ENCODE measurements at regions not wholly inside any gene's neighbourhood (a gene's known extent, or its start where the extent isn't known, plus 50 kb on each side); places are given as distances from the start of the nearest gene placed in this dataset.
A peak's percentile ranks its signal among the peaks of the same experiment; 100 is the strongest.

GRCh38 chr14:71716041-71716772, 216.0 kb upstream of the RGS6 start:
- H3K9me3 ChIP-seq (replicated peaks; ENCODE audit: control insufficient read depth, insufficient read depth, low read length): no peaks in the 10 kb centered on the region
- FAIRE-seq (no peak), DNase-seq (ENCODE audit: low read depth, low spot score) (no peak)
- TF ChIP-seq MYC (IDR thresholded peaks at IDR 0.05; ENCODE audit: low read depth, low read length) (no peak), EZH2 (IDR thresholded peaks at IDR 0.05; ENCODE audit: borderline replicate concordance, low read depth, low read length, severe bottlenecking) (no peak), GATA2 (IDR thresholded peaks at IDR 0.05; ENCODE audit: insufficient read depth, insufficient read length, low read depth, low read length) (no peak)
- no peak overlapping the region for H3K4me2 ChIP-seq (ENCODE audit: insufficient read depth, low read length)
- no peaks in the 10 kb centered on the region for H3K9me1 ChIP-seq (replicated peaks; ENCODE audit: control insufficient read depth, extremely low read depth, insufficient read depth, low read length)
- CTCF ChIA-PET: interaction anchor here (1.1 to 3.9 kb wide), 5 partner anchors 11 to 577 kb away, joined by 3 to 14 read pairs (median 4); no protein-coding TSS in a partner anchor
- no peaks in the 10 kb centered on the region for H4K20me1 ChIP-seq (replicated peaks; ENCODE audit: control insufficient read depth, extremely low read depth, insufficient read depth, low read length)
- POLR2A ChIA-PET: no interaction called here
- H3K36me3 ChIP-seq (ENCODE audit: control insufficient read depth in 2 of 2, extremely low read depth in 1 of 2, insufficient read depth in 2 of 2, low read length in 2 of 2): no peaks in the 10 kb centered on the region
- H2AFZ ChIP-seq (ENCODE audit: low read depth, low read length): no peak overlapping the region
- no peaks in the 10 kb centered on the region for H3K79me2 ChIP-seq (ENCODE audit: control insufficient read depth, insufficient read depth, low read length)
- no peak overlapping the region for H3K4me3 ChIP-seq (replicated peaks in 1 of 3; ENCODE audit: insufficient read depth in 1 of 3, low read depth in 1 of 3, low read length in 3 of 3)
- no peak overlapping the region for H3K9ac ChIP-seq (replicated peaks; ENCODE audit: extremely low read depth, insufficient read depth, low read length)
- H3K27me3 ChIP-seq (ENCODE audit: control insufficient read depth in 2 of 2, insufficient read depth in 2 of 2, low read length in 2 of 2): no peaks in the 10 kb centered on the region
- intact Hi-C loops (cut with micrococcal nuclease): no loop called here
- H3K4me1 ChIP-seq (ENCODE audit: control insufficient read depth, extremely low read depth, insufficient read depth, low read length): no peaks in the 10 kb centered on the region
- H3K27ac ChIP-seq (ENCODE audit: insufficient read depth, low read depth, low read length): no peak overlapping the region
- dilution Hi-C loops (cut with MboI; ENCODE audit: extremely low pct_ligation_motif_present, low sequenced_read_pairs): no loop called here
- no TSS peak for BruUV-seq (replicated peaks)

- intact Hi-C loops (cut with micrococcal nuclease) (loop anchor here (1.0 to 2.0 kb wide), 4 partner anchors 32 to 582 kb away; partner anchors contain the start of gene SIPA1L1), dilution Hi-C loops (cut with MboI; ENCODE audit: extremely low pct_ligation_motif_present, low sequenced_read_pairs) (no loop called here)
- no TSS peak for BruUV-seq (replicated peaks)
- H3K9ac ChIP-seq (replicated peaks; ENCODE audit: extremely low read depth, insufficient read depth, low read length): no peak overlapping the region
- H3K9me3 ChIP-seq (replicated peaks; ENCODE audit: control insufficient read depth, insufficient read depth, low read length): no peaks in the 10 kb centered on the region
- no peak overlapping the region for H3K27ac ChIP-seq (ENCODE audit: insufficient read depth, low read depth, low read length)
- no peak overlapping the region for H2AFZ ChIP-seq (ENCODE audit: low read depth, low read length)
- no peak overlapping the region for H3K4me2 ChIP-seq (ENCODE audit: insufficient read depth, low read length)
- DNase-seq (ENCODE audit: low read depth, low spot score): peak; percentile 70
- TF ChIP-seq, protein P1, sequence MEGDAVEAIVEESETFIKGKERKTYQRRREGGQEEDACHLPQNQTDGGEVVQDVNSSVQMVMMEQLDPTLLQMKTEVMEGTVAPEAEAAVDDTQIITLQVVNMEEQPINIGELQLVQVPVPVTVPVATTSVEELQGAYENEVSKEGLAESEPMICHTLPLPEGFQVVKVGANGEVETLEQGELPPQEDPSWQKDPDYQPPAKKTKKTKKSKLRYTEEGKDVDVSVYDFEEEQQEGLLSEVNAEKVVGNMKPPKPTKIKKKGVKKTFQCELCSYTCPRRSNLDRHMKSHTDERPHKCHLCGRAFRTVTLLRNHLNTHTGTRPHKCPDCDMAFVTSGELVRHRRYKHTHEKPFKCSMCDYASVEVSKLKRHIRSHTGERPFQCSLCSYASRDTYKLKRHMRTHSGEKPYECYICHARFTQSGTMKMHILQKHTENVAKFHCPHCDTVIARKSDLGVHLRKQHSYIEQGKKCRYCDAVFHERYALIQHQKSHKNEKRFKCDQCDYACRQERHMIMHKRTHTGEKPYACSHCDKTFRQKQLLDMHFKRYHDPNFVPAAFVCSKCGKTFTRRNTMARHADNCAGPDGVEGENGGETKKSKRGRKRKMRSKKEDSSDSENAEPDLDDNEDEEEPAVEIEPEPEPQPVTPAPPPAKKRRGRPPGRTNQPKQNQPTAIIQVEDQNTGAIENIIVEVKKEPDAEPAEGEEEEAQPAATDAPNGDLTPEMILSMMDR (IDR thresholded peaks at IDR 0.05; ENCODE audit: extremely low read depth in 1 of 2, insufficient read depth in 1 of 2, low read depth in 1 of 2, low read length in 2 of 2): peak; percentile 70 to 72
- no peak for TF ChIP-seq FOS (IDR thresholded peaks at IDR 0.05; ENCODE audit: borderline replicate concordance, insufficient read depth, low read length)
- H3K4me1 ChIP-seq (ENCODE audit: control insufficient read depth, extremely low read depth, insufficient read depth, low read length): no peaks in the 10 kb centered on the region
- POLR2A ChIA-PET: no interaction called here
- peak; percentile 97 for FAIRE-seq
- CTCF ChIA-PET: interaction anchor here (0.6 to 9.4 kb wide), 23 partner anchors 8 to 701 kb away, joined by 3 to 143 read pairs (median 4); no protein-coding TSS in a partner anchor
- H3K36me3 ChIP-seq (ENCODE audit: control insufficient read depth in 2 of 2, extremely low read depth in 1 of 2, insufficient read depth in 2 of 2, low read length in 2 of 2): peaks cover 0 to 2% of the 10 kb centered on the region in 2 experiments
- H3K9me1 ChIP-seq (replicated peaks; ENCODE audit: control insufficient read depth, extremely low read depth, insufficient read depth, low read length): no peaks in the 10 kb centered on the region
- no peaks in the 10 kb centered on the region for H3K79me2 ChIP-seq (ENCODE audit: control insufficient read depth, insufficient read depth, low read length)
- H3K27me3 ChIP-seq (ENCODE audit: control insufficient read depth in 2 of 2, insufficient read depth in 2 of 2, low read length in 2 of 2): no peaks in the 10 kb centered on the region
- no peaks in the 10 kb centered on the region for H4K20me1 ChIP-seq (replicated peaks; ENCODE audit: control insufficient read depth, extremely low read depth, insufficient read depth, low read length)
- no peak overlapping the region for H3K4me3 ChIP-seq (replicated peaks in 1 of 3; ENCODE audit: insufficient read depth in 1 of 3, low read depth in 1 of 3, low read length in 3 of 3)
Observed at GRCh38 chr14:71720978-71721624, 211.1 kb upstream of the RGS6 start.
